ENCODE measurements at regions not wholly inside any gene's neighbourhood (a gene's known extent, or its start where the extent isn't known, plus 50 kb on each side); places are given as distances from the start of the nearest gene placed in this dataset.

GRCh38 chr7:17516771-17517170 is 218.3 kb downstream of the AHR start:
- DNase-seq = no peak
- no peaks in the 10 kb centered on the region for H3K36me3 Mint-ChIP-seq (ENCODE audit: unreplicated experiment)
- H3K4me1 Mint-ChIP-seq (ENCODE audit: low read depth, unreplicated experiment) = no peaks in the 10 kb centered on the region
- no peak overlapping the region for H3K4me3 Mint-ChIP-seq (ENCODE audit: unreplicated experiment)
- no peak overlapping the region for H3K27ac Mint-ChIP-seq (ENCODE audit: unreplicated experiment)
- H3K9me3 Mint-ChIP-seq (ENCODE audit: unreplicated experiment) = no peaks in the 10 kb centered on the region
- no peaks in the 10 kb centered on the region for H3K27me3 Mint-ChIP-seq (ENCODE audit: unreplicated experiment)
- no peak for TF ChIP-seq CTCF (IDR thresholded peaks at IDR 0.05; ENCODE audit: partially characterized antibody, unreplicated experiment)

GRCh38 chr7:17520941-17521340 is 222.5 kb downstream of the AHR start:
- no peaks in the 10 kb centered on the region for H3K4me1 Mint-ChIP-seq (ENCODE audit: low read depth, unreplicated experiment)
- no peak for DNase-seq
- H3K27me3 Mint-ChIP-seq (ENCODE audit: unreplicated experiment) = peaks cover 1% of the 10 kb centered on the region
- TF ChIP-seq CTCF (IDR thresholded peaks at IDR 0.05; ENCODE audit: partially characterized antibody, unreplicated experiment) = no peak
- H3K9me3 Mint-ChIP-seq (ENCODE audit: unreplicated experiment) = no peaks in the 10 kb centered on the region
- H3K36me3 Mint-ChIP-seq (ENCODE audit: unreplicated experiment) = no peaks in the 10 kb centered on the region
- H3K4me3 Mint-ChIP-seq (ENCODE audit: unreplicated experiment) = no peak overlapping the region
- no peak overlapping the region for H3K27ac Mint-ChIP-seq (ENCODE audit: unreplicated experiment)

GRCh38 chr7:17521437-17521836 is 223.0 kb downstream of the AHR start:
- Mint-ChIP-seq H3K27me3 (ENCODE audit: unreplicated experiment) (peaks cover 1% of the 10 kb centered on the region), H3K36me3 (ENCODE audit: unreplicated experiment) (no peaks in the 10 kb centered on the region), H3K4me1 (ENCODE audit: low read depth, unreplicated experiment) (no peaks in the 10 kb centered on the region), H3K9me3 (ENCODE audit: unreplicated experiment) (no peaks in the 10 kb centered on the region), H3K27ac (ENCODE audit: unreplicated experiment) (no peak overlapping the region), H3K4me3 (ENCODE audit: unreplicated experiment) (no peak overlapping the region)
- no peak for TF ChIP-seq CTCF (IDR thresholded peaks at IDR 0.05; ENCODE audit: partially characterized antibody, unreplicated experiment)
- no peak for DNase-seq

GRCh38 chr7:17523813-17524739 is 225.6 kb downstream of the AHR start:
- no peak for DNase-seq
- no peaks in the 10 kb centered on the region for H3K36me3 Mint-ChIP-seq (ENCODE audit: unreplicated experiment)
- no peaks in the 10 kb centered on the region for H3K9me3 Mint-ChIP-seq (ENCODE audit: unreplicated experiment)
- no peaks in the 10 kb centered on the region for H3K4me1 Mint-ChIP-seq (ENCODE audit: low read depth, unreplicated experiment)
- TF ChIP-seq CTCF (IDR thresholded peaks at IDR 0.05; ENCODE audit: partially characterized antibody, unreplicated experiment) = no peak
- peaks cover 1% of the 10 kb centered on the region for H3K27me3 Mint-ChIP-seq (ENCODE audit: unreplicated experiment)
- no peak overlapping the region for H3K27ac Mint-ChIP-seq (ENCODE audit: unreplicated experiment)
- no peak overlapping the region for H3K4me3 Mint-ChIP-seq (ENCODE audit: unreplicated experiment)

GRCh38 chr7:17524746-17525145 is 226.3 kb downstream of the AHR start:
- no peak for DNase-seq
- TF ChIP-seq CTCF (IDR thresholded peaks at IDR 0.05; ENCODE audit: partially characterized antibody, unreplicated experiment) = no peak
- no peaks in the 10 kb centered on the region for H3K9me3 Mint-ChIP-seq (ENCODE audit: unreplicated experiment)
- H3K4me1 Mint-ChIP-seq (ENCODE audit: low read depth, unreplicated experiment) = no peaks in the 10 kb centered on the region
- no peaks in the 10 kb centered on the region for H3K36me3 Mint-ChIP-seq (ENCODE audit: unreplicated experiment)
- no peak overlapping the region for H3K4me3 Mint-ChIP-seq (ENCODE audit: unreplicated experiment)
- H3K27me3 Mint-ChIP-seq (ENCODE audit: unreplicated experiment) = peaks cover 1% of the 10 kb centered on the region
- no peak overlapping the region for H3K27ac Mint-ChIP-seq (ENCODE audit: unreplicated experiment)

All from glutamatergic neuron (in vitro differentiated cells).